ENCODE measurements at regions not wholly inside any gene's neighbourhood (a gene's known extent, or its start where the extent isn't known, plus 50 kb on each side); places are given as distances from the start of the nearest gene placed in this dataset.
"Not testable (repeated sequence)": the region's sequence is repeated elsewhere in the genome, so short reads cannot be mapped to it uniquely, and the experiment has no call there.

DNA sequence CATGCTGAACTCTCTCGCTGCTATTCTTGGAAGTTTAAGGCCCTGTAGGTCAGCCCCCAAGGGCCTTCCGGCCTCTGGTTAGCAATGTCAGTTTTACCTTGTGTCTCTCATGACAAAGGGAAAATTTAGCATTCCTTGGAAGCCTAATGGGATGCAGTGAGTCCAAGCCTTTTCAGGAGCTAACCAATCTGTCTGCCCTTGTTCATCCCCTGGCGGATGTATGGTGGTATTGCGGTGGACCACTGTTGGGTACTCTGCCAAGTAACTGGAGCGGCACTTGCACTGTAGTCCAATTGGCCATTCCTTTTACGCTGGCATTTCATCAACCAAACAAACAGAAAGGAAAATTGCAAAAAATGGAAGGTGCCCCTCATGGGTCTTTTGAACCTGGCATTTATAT is 318.4 kb upstream of the NMUR2 start:
- Mint-ChIP-seq H3K4me3 (no peak overlapping the region), H3K27me3 (no peaks in the 10 kb centered on the region), H3K9me3 (peaks cover 16% of the 10 kb centered on the region), H3K4me1 (no peaks in the 10 kb centered on the region), H3K36me3 (ENCODE audit: low read depth) (no peaks in the 10 kb centered on the region), H3K27ac (no peak overlapping the region)
- intact Hi-C loops (cut with micrococcal nuclease): no loop called here
- no peak for DNase-seq

DNA sequence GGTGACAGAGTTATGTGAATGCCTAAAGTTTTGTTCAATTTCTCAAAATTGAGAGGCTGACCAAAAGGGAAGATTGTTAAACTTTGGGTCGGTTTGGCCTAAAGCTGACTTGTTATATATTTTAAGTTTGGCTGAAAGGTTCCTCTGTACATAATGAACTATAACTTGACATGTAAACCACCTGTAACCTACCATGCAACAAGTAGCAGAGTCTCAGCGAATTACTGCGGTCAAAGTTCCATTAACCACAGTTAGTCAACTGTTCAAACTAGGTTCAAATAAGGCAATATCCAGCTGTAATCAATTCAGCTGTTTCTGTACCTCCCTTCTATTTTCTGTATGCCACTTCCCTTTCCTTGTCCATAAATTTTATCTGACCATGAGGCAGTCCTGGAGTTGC is 325.1 kb upstream of the NMUR2 start:
- no peak overlapping the region for H3K27ac Mint-ChIP-seq
- intact Hi-C loops (cut with micrococcal nuclease): no loop called here
- H3K36me3 Mint-ChIP-seq (ENCODE audit: low read depth): no peaks in the 10 kb centered on the region

DNA sequence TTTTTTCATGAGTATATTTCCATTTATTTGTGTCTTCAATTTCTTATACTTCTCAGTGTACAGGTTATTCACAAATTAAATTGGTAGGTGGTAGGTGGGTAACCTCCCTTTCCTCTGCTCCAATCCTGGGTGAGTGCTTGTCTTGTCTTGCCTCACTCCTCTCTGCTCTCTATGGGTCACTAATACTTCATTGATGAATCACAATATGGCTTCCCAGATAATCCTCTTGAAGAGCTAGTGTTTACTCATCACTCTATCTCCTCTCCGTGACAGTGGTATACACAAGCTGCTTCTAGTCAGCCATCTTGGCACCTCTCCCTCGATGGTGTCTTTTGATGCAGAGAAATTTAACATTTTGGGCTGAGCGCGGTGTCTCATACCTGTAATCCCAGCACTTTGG is 331.8 kb upstream of the NMUR2 start:
- H3K36me3 Mint-ChIP-seq (ENCODE audit: low read depth): no peaks in the 10 kb centered on the region
- intact Hi-C loops (cut with micrococcal nuclease): no loop called here
- peaks cover 11% of the 10 kb centered on the region for H3K9me3 Mint-ChIP-seq

More for the DNA sequence above, 325.1 kb upstream of the NMUR2 start:
- Mint-ChIP-seq H3K4me3 (no peak overlapping the region), H3K27me3 (no peaks in the 10 kb centered on the region), H3K9me3 (no peaks in the 10 kb centered on the region), H3K4me1 (no peaks in the 10 kb centered on the region)
- no peak for DNase-seq

DNA sequence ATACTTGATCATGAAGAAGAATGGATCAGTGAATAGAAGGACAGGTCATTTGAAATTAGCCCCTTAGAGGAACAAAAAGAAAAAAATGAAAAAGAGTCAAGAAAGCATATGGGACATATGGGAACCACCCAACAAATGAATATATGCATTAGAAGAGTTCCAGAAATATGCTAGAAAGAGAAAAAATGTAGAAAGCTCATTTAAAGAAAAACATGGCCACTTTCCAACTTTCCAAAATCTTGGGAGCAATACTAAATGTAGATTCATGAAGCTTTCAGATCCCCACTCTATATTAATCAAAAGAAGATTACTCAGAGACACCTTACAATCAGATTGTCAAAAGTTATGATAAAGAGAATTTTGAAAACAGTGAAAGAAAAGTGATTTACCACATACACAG is 334.8 kb upstream of the NMUR2 start:
- no peaks in the 10 kb centered on the region for H3K4me1 Mint-ChIP-seq
- no peak overlapping the region for H3K4me3 Mint-ChIP-seq
- no peaks in the 10 kb centered on the region for H3K36me3 Mint-ChIP-seq (ENCODE audit: low read depth)
- H3K27me3 Mint-ChIP-seq: no peaks in the 10 kb centered on the region
- H3K27ac Mint-ChIP-seq: no peak overlapping the region
- intact Hi-C loops (cut with micrococcal nuclease): no loop called here
- H3K9me3 Mint-ChIP-seq: peaks cover 11% of the 10 kb centered on the region
- no peak for DNase-seq

More for the DNA sequence above, 331.8 kb upstream of the NMUR2 start:
- no peak overlapping the region for H3K4me3 Mint-ChIP-seq
- DNase-seq: no peak
- H3K27ac Mint-ChIP-seq: no peak overlapping the region
- H3K4me1 Mint-ChIP-seq: no peaks in the 10 kb centered on the region
- H3K27me3 Mint-ChIP-seq: no peaks in the 10 kb centered on the region

DNA sequence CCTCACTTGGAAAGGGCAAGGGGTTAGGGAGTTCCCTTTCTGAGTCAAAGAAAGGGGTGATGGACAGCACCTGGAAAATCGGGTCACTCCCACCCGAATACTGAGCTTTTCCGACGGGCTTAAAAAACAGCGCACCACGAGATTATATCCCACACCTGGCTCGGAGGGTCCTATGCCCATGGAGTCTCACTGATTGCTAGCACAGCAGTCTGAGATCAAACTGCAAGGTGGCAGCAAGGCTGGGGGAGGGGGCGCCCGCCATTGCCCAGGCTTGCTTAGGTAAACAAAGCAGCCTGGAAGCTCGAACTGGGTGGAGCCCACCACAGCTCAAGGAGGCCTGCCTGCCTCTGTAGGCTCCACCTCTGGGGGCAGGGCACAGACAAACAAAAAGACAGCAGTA is 336.0 kb upstream of the NMUR2 start:
- H3K36me3 Mint-ChIP-seq (ENCODE audit: low read depth); DNase-seq: not testable (repeated sequence)

DNA sequence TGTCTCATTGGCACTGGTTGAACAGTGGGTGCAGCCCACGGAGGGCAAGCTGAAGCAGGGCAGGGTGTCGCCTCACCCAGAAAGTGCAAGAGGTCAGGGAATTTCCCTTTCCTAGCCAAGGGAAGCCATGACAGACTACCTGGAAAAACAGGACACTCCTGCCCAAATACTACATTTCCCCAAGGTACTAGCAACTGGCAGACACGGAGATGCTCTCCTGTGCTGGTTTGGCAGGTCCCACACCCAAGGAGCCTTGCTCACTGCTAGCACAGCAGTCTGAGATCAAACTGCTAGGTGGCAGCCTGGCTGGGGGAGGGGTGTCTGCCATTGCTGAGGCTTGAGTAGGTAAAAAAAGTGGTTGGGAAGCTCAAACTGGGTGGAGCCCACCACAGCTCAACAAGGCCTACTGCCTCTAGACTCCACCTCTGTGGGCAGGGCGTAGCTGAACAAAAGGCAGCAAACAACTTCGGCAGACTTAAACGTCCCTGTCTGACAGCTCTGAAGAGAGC is 382.7 kb upstream of the NMUR2 start:
- H3K9me3 Mint-ChIP-seq: peaks cover 22% of the 10 kb centered on the region
- intact Hi-C loops (cut with micrococcal nuclease); H3K27me3 Mint-ChIP-seq; H3K4me1 Mint-ChIP-seq; H3K36me3 Mint-ChIP-seq (ENCODE audit: low read depth); H3K4me3 Mint-ChIP-seq; DNase-seq; H3K27ac Mint-ChIP-seq: not testable (repeated sequence)

More for the DNA sequence above, 336.0 kb upstream of the NMUR2 start:
- peaks cover 11% of the 10 kb centered on the region for H3K9me3 Mint-ChIP-seq
- H3K27me3 Mint-ChIP-seq; H3K4me1 Mint-ChIP-seq; H3K27ac Mint-ChIP-seq; intact Hi-C loops (cut with micrococcal nuclease); H3K4me3 Mint-ChIP-seq: not testable (repeated sequence)

DNA sequence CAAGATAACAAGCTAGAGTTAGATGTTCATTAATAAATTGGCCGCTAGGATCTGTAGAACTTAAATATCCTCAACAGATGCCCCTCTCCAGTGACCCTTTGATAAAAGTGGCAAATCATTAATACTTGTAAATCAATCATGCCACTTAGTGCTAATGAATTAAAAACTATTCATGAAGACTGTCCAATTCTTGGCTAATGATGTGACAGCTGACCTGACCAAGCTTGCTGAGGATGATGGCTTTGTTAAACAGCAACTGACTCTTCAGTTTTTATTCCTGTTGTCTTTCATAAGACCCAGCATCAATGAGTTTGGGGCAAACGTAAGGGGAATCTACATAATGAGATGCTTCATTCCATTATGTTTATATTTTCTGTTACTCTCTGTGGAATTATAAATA is 396.8 kb upstream of the NMUR2 start:
- H3K36me3 Mint-ChIP-seq (ENCODE audit: low read depth): no peaks in the 10 kb centered on the region
- no peaks in the 10 kb centered on the region for H3K27me3 Mint-ChIP-seq
- DNase-seq: no peak
- H3K27ac Mint-ChIP-seq: no peak overlapping the region
- intact Hi-C loops (cut with micrococcal nuclease): no loop called here
- H3K4me1 Mint-ChIP-seq: no peaks in the 10 kb centered on the region
- H3K9me3 Mint-ChIP-seq: no peaks in the 10 kb centered on the region
- no peak overlapping the region for H3K4me3 Mint-ChIP-seq

DNA sequence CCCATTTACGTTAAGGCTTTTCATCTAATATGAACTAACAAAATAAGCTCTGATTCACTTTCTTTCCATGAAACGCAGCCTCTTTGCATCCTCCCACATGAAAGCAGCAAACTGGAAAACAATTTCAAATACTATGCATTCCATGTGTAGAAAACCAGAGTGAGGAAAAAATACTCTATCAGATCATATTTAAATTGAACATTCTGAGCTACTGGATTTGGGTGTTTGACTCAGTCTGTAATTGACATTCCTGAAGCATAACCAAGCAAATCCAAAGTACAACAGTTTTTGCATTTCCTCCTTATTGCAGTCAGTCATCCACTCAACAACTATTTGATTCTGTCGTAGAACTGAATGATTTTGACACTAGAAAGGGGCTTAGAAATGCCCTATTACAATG is 399.1 kb upstream of the NMUR2 start:
- Mint-ChIP-seq H3K27ac (no peak overlapping the region), H3K4me1 (no peaks in the 10 kb centered on the region), H3K36me3 (ENCODE audit: low read depth) (no peaks in the 10 kb centered on the region), H3K9me3 (no peaks in the 10 kb centered on the region), H3K4me3 (no peak overlapping the region), H3K27me3 (no peaks in the 10 kb centered on the region)
- intact Hi-C loops (cut with micrococcal nuclease): no loop called here
- DNase-seq: no peak

DNA sequence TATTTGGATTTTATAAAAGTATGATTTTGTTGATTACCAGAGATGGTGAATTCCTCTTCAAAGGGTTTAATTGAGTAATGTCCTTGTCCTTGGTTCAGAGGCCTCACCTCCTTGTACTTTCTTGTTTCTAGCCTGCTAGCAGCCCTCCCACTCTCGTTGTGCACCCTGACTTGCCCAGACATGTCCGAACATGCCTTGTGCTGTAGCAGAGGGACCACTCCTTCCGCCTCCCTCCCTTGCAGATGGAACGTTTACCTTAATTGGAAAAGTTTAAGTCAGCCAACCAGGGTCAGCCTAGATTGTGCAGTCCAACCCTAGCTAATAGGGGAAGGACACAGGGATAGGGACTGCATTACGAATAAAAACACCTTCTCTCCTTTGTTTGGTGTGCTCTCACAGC is 406.9 kb upstream of the NMUR2 start:
- H3K9me3 Mint-ChIP-seq: peaks cover 3% of the 10 kb centered on the region
- intact Hi-C loops (cut with micrococcal nuclease): no loop called here

DNA sequence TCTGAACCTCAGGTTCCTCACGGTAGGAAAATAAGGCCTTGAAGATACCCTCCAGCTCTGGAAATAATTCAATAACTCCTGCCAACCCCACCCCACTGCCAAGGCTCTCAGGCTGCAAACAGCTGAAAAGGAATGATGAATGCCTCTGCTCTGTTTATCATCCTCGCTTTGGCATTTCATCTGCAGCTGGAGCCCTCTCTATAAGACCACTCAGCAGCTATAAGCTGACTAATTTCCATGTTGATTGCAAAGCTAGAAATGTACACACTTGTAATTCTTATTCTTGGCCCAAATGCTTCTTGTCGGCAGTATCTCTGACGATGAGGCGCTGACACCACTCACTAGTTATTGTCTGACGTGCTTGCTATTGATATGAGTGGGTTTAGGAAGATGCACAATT is 408.4 kb upstream of the NMUR2 start:
- no peak overlapping the region for H3K27ac Mint-ChIP-seq
- no peaks in the 10 kb centered on the region for H3K4me1 Mint-ChIP-seq
- no peak overlapping the region for H3K4me3 Mint-ChIP-seq
- no peaks in the 10 kb centered on the region for H3K27me3 Mint-ChIP-seq
- peaks cover 3% of the 10 kb centered on the region for H3K9me3 Mint-ChIP-seq
- intact Hi-C loops (cut with micrococcal nuclease): no loop called here
- no peaks in the 10 kb centered on the region for H3K36me3 Mint-ChIP-seq (ENCODE audit: low read depth)
- no peak for DNase-seq

More for the DNA sequence above, 406.9 kb upstream of the NMUR2 start:
- H3K4me1 Mint-ChIP-seq: no peaks in the 10 kb centered on the region
- no peak overlapping the region for H3K27ac Mint-ChIP-seq
- no peaks in the 10 kb centered on the region for H3K36me3 Mint-ChIP-seq (ENCODE audit: low read depth)
- no peak for DNase-seq
- no peak overlapping the region for H3K4me3 Mint-ChIP-seq
- H3K27me3 Mint-ChIP-seq: no peaks in the 10 kb centered on the region

DNA sequence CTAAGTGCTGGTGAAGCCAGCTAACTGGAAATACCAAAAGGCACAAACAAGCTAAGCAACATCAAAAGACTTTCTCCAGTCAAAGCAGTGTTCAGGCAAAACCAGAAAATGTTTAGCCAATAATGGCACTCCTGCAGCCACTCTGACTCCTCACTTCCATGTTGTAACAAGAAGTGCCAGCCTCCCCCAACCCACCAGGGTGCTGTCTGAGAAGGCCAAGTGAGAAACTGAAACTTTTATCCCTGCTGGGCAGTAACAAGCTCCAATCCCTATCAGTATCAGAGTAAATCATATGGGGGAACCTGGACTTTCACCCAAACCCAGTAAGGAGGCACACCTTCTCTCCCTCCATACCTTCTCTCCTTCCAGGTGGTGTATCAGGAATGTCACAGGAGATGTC is 414.8 kb upstream of the NMUR2 start:
- H3K27ac Mint-ChIP-seq: no peak overlapping the region
- H3K4me3 Mint-ChIP-seq: no peak overlapping the region
- intact Hi-C loops (cut with micrococcal nuclease): no loop called here
- DNase-seq: peak; percentile 32
- peaks cover 3% of the 10 kb centered on the region for H3K9me3 Mint-ChIP-seq
- H3K4me1 Mint-ChIP-seq: no peaks in the 10 kb centered on the region
- no peaks in the 10 kb centered on the region for H3K27me3 Mint-ChIP-seq
- no peaks in the 10 kb centered on the region for H3K36me3 Mint-ChIP-seq (ENCODE audit: low read depth)

DNA sequence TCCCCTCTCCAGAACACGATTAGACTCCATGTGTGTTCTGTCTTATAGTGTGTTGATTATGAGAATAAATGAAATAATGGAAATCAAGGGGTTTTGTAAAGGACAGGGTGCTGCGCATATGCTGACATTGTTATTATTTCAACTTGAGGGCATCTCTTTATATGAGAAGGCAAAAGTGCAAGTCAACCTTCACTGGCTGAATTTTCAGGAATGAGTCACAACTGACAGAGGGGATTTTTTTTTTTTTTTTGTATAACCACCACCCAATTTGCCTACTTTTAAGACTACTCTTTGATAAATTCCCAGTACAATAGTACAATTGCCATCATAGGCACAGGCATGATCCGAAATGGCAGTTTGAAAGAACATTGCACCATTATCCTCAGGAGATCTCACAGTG is 419.2 kb upstream of the NMUR2 start:
- H3K27ac Mint-ChIP-seq: no peak overlapping the region
- intact Hi-C loops (cut with micrococcal nuclease): no loop called here

DNA sequence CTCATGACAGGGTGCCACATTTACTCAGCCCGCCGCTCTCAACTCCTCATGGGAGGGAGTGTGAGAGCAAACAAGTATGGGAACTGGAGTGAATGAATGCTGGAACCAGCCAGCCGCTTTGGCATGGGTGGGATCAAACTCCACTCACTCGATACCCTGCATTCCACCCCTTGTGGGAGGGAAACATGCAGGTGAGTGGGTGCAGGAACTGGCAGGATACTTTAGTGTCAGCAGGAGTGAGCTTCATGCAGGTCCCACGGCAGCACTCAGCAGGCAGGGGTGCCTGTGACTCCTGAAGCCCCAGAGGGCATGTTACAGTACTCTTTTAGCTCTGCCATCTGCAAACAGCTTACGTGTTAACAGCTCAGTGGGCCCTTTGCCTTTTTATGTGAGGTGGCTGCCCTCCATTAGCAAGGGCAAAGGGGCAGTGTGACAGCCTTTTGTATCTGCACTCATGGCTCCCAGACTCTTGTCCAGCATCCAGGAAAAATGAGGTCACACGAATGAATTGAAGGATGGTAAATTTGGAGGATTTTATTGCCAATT is 433.2 kb upstream of the NMUR2 start:
- no peaks in the 10 kb centered on the region for H3K9me3 Mint-ChIP-seq
- no peaks in the 10 kb centered on the region for H3K27me3 Mint-ChIP-seq
- intact Hi-C loops (cut with micrococcal nuclease): no loop called here
- no peak overlapping the region for H3K27ac Mint-ChIP-seq
- no peak overlapping the region for H3K4me3 Mint-ChIP-seq
- no peaks in the 10 kb centered on the region for H3K36me3 Mint-ChIP-seq (ENCODE audit: low read depth)
- H3K4me1 Mint-ChIP-seq: no peaks in the 10 kb centered on the region
- no peak for DNase-seq

More for the DNA sequence above, 419.2 kb upstream of the NMUR2 start:
- peak; percentile 10 for DNase-seq
- Mint-ChIP-seq H3K36me3 (ENCODE audit: low read depth) (no peaks in the 10 kb centered on the region), H3K27me3 (no peaks in the 10 kb centered on the region), H3K4me1 (no peaks in the 10 kb centered on the region), H3K9me3 (peaks cover 3% of the 10 kb centered on the region), H3K4me3 (no peak overlapping the region)

DNA sequence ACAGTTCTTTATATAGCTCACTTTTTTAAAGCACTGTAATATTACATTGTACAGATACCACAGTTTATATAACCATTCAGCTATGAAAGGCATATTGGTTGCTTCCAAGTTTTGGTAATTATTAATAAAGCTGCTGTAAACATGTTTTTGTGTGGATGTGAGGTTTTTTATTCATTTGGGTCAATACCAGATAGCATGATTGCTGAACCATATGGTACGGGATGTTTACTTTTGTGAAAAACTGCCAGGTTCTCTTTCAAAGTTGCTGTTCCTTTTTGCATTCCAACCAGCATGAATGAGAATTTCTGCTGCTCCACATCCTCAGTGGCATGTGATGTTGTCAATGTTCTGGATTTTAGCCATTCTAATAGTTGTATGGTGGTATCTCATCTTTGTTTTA is 439.6 kb upstream of the NMUR2 start:
- intact Hi-C loops (cut with micrococcal nuclease): no loop called here
- no peaks in the 10 kb centered on the region for H3K9me3 Mint-ChIP-seq
- H3K27me3 Mint-ChIP-seq: no peaks in the 10 kb centered on the region
- no peak for DNase-seq
- H3K4me1 Mint-ChIP-seq: no peaks in the 10 kb centered on the region
- H3K36me3 Mint-ChIP-seq (ENCODE audit: low read depth): no peaks in the 10 kb centered on the region
- no peak overlapping the region for H3K4me3 Mint-ChIP-seq
- no peak overlapping the region for H3K27ac Mint-ChIP-seq

DNA sequence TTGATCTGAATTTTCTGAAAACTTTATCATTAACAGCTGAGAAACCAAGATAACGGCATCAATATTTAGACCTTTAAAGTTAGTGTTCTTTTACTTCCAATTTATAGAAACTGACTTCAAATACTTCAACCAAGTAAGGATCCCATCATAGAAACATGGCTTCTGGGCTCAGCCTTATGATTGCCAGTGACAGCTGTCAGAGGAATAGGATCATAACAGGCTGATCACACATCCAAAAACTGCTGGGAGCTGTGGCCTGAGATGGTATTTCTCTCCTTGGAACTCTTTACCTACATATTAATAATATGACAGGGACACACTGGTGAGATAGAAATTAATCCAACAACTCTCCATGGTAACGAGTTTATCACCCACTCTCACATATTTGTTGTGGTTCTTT is 448.3 kb upstream of the NMUR2 start:
- no peak overlapping the region for H3K27ac Mint-ChIP-seq
- H3K9me3 Mint-ChIP-seq: no peaks in the 10 kb centered on the region
- no peak overlapping the region for H3K4me3 Mint-ChIP-seq
- H3K27me3 Mint-ChIP-seq: no peaks in the 10 kb centered on the region
- intact Hi-C loops (cut with micrococcal nuclease): no loop called here
- no peaks in the 10 kb centered on the region for H3K4me1 Mint-ChIP-seq
- DNase-seq: no peak
- H3K36me3 Mint-ChIP-seq (ENCODE audit: low read depth): no peaks in the 10 kb centered on the region

Measured in activated CD4-positive, alpha-beta T cell treated with anti-CD3 and anti-CD28 coated beads, Interleukin-2, amount 10 ng/mL, durations not matched to agents 24 days and 14 days (primary cell).